ENCODE measurements at regions not wholly inside any gene's neighbourhood (a gene's known extent, or its start where the extent isn't known, plus 50 kb on each side); places are given as distances from the start of the nearest gene placed in this dataset.
A peak's percentile ranks its signal among the peaks of the same experiment; 100 is the strongest.

GRCh38 chr7:68610701-68611100 lies 987.6 kb upstream of the AUTS2 start:
- no peak overlapping the region for H3K4me3 Mint-ChIP-seq (ENCODE audit: unreplicated experiment)
- no peaks in the 10 kb centered on the region for H3K36me3 Mint-ChIP-seq (ENCODE audit: low read depth, unreplicated experiment)
- DNase-seq (ENCODE audit: low read depth) (no peak), FAIRE-seq (no peak)
- no peak overlapping the region for H3K9ac ChIP-seq (ENCODE audit: low read length)
- H3K4me2 ChIP-seq (ENCODE audit: low read length): no peak overlapping the region
- no peak overlapping the region for H3K27ac ChIP-seq (ENCODE audit: low read depth, low read length)
- peaks cover 9% of the 10 kb centered on the region for H3K9me3 Mint-ChIP-seq (ENCODE audit: unreplicated experiment)
- no peaks in the 10 kb centered on the region for H3K79me2 ChIP-seq (ENCODE audit: insufficient read depth, low read length)
- no peaks in the 10 kb centered on the region for H3K27me3 ChIP-seq (ENCODE audit: insufficient read depth, low read length)
- H4K20me1 ChIP-seq (ENCODE audit: insufficient read depth, low read length): no peaks in the 10 kb centered on the region
- no peaks in the 10 kb centered on the region for H3K27me3 Mint-ChIP-seq (ENCODE audit: low read depth, unreplicated experiment)
- no peak overlapping the region for H3K27ac Mint-ChIP-seq (ENCODE audit: unreplicated experiment)
- H3K4me3 ChIP-seq (ENCODE audit: insufficient read depth, low read depth, low read length): no peak overlapping the region
- TF ChIP-seq EZH2 (IDR thresholded peaks at IDR 0.05; ENCODE audit: insufficient read depth, low read length): no peak
- TF ChIP-seq, protein P1, sequence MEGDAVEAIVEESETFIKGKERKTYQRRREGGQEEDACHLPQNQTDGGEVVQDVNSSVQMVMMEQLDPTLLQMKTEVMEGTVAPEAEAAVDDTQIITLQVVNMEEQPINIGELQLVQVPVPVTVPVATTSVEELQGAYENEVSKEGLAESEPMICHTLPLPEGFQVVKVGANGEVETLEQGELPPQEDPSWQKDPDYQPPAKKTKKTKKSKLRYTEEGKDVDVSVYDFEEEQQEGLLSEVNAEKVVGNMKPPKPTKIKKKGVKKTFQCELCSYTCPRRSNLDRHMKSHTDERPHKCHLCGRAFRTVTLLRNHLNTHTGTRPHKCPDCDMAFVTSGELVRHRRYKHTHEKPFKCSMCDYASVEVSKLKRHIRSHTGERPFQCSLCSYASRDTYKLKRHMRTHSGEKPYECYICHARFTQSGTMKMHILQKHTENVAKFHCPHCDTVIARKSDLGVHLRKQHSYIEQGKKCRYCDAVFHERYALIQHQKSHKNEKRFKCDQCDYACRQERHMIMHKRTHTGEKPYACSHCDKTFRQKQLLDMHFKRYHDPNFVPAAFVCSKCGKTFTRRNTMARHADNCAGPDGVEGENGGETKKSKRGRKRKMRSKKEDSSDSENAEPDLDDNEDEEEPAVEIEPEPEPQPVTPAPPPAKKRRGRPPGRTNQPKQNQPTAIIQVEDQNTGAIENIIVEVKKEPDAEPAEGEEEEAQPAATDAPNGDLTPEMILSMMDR (IDR thresholded peaks at IDR 0.05; ENCODE audit: insufficient read depth, low read depth, low read length): no peak
- H3K36me3 ChIP-seq (ENCODE audit: insufficient read depth, low read length): no peaks in the 10 kb centered on the region
- no peaks in the 10 kb centered on the region for H3K4me1 ChIP-seq (ENCODE audit: insufficient read depth, low read length)
- no peaks in the 10 kb centered on the region for H3K4me1 Mint-ChIP-seq (ENCODE audit: low read depth, unreplicated experiment)
- H2AFZ ChIP-seq (ENCODE audit: low read depth, low read length): no peak overlapping the region
- H3K9me3 ChIP-seq (ENCODE audit: insufficient read depth, low read depth, low read length): peaks cover 8% of the 10 kb centered on the region

- peak; percentile 5 for DNase-seq (ENCODE audit: low read depth)
- H3K4me3 Mint-ChIP-seq (ENCODE audit: unreplicated experiment): no peak overlapping the region
- Histone ChIP-seq H4K20me1 (ENCODE audit: insufficient read depth, low read length) (no peaks in the 10 kb centered on the region), H3K36me3 (ENCODE audit: insufficient read depth, low read length) (no peaks in the 10 kb centered on the region), H3K4me3 (ENCODE audit: insufficient read depth, low read depth, low read length) (no peak overlapping the region), H3K4me2 (ENCODE audit: low read length) (no peak overlapping the region), H3K4me1 (ENCODE audit: insufficient read depth, low read length) (no peaks in the 10 kb centered on the region), H3K9ac (ENCODE audit: low read length) (no peak overlapping the region), H3K79me2 (ENCODE audit: insufficient read depth, low read length) (no peaks in the 10 kb centered on the region), H2AFZ (ENCODE audit: low read depth, low read length) (no peak overlapping the region), H3K27me3 (ENCODE audit: insufficient read depth, low read length) (no peaks in the 10 kb centered on the region), H3K27ac (ENCODE audit: low read depth, low read length) (no peak overlapping the region), H3K9me3 (ENCODE audit: insufficient read depth, low read depth, low read length) (peaks cover 5% of the 10 kb centered on the region)
- FAIRE-seq: no peak
- no peaks in the 10 kb centered on the region for H3K4me1 Mint-ChIP-seq (ENCODE audit: low read depth, unreplicated experiment)
- H3K27ac Mint-ChIP-seq (ENCODE audit: unreplicated experiment): no peak overlapping the region
- H3K36me3 Mint-ChIP-seq (ENCODE audit: low read depth, unreplicated experiment): no peaks in the 10 kb centered on the region
- no peak for TF ChIP-seq EZH2 (IDR thresholded peaks at IDR 0.05; ENCODE audit: insufficient read depth, low read length)
- TF ChIP-seq, protein P1 (IDR thresholded peaks at IDR 0.05; ENCODE audit: insufficient read depth, low read depth, low read length): no peak
- no peaks in the 10 kb centered on the region for H3K27me3 Mint-ChIP-seq (ENCODE audit: low read depth, unreplicated experiment)
- peaks cover 9% of the 10 kb centered on the region for H3K9me3 Mint-ChIP-seq (ENCODE audit: unreplicated experiment)
These were observed 984.9 kb upstream of the AUTS2 start for GRCh38 chr7:68613405-68613804.

DNA sequence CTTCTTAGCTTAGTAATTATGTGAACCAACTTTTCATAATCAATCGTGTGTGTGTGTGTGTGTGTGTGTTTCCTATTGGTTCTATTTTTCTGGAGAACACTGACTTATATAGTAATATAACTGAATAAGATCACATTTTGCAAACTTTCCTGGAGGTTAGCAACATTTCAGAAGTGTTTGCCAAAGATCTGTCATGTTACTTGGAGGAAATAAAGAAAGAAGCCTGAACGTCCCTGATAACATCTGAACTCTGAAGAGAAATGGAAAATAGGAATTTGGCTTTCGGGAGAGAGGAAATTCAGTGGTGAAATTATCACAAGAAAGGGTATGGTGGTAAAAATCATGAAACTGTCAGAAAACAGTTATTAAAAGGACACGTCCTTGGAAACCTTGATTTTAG lies 984.4 kb upstream of the AUTS2 start:
- H2AFZ ChIP-seq (ENCODE audit: low read depth, low read length): no peak overlapping the region
- Mint-ChIP-seq H3K27ac (ENCODE audit: unreplicated experiment) (no peak overlapping the region), H3K9me3 (ENCODE audit: unreplicated experiment) (peaks cover 9% of the 10 kb centered on the region), H3K4me1 (ENCODE audit: low read depth, unreplicated experiment) (no peaks in the 10 kb centered on the region), H3K27me3 (ENCODE audit: low read depth, unreplicated experiment) (no peaks in the 10 kb centered on the region), H3K36me3 (ENCODE audit: low read depth, unreplicated experiment) (no peaks in the 10 kb centered on the region), H3K4me3 (ENCODE audit: unreplicated experiment) (no peak overlapping the region)
- no peaks in the 10 kb centered on the region for H4K20me1 ChIP-seq (ENCODE audit: insufficient read depth, low read length)
- H3K9ac ChIP-seq (ENCODE audit: low read length): no peak overlapping the region
- TF ChIP-seq, protein P1 (IDR thresholded peaks at IDR 0.05; ENCODE audit: insufficient read depth, low read depth, low read length): no peak
- TF ChIP-seq EZH2 (IDR thresholded peaks at IDR 0.05; ENCODE audit: insufficient read depth, low read length): no peak
- peaks cover 5% of the 10 kb centered on the region for H3K9me3 ChIP-seq (ENCODE audit: insufficient read depth, low read depth, low read length)
- no peak overlapping the region for H3K4me2 ChIP-seq (ENCODE audit: low read length)
- no peaks in the 10 kb centered on the region for H3K4me1 ChIP-seq (ENCODE audit: insufficient read depth, low read length)
- FAIRE-seq: no peak
- peak; percentile 8 for DNase-seq (ENCODE audit: low read depth)
- H3K27ac ChIP-seq (ENCODE audit: low read depth, low read length): no peak overlapping the region
- H3K79me2 ChIP-seq (ENCODE audit: insufficient read depth, low read length): no peaks in the 10 kb centered on the region
- H3K4me3 ChIP-seq (ENCODE audit: insufficient read depth, low read depth, low read length): no peak overlapping the region
- H3K36me3 ChIP-seq (ENCODE audit: insufficient read depth, low read length): no peaks in the 10 kb centered on the region
- H3K27me3 ChIP-seq (ENCODE audit: insufficient read depth, low read length): no peaks in the 10 kb centered on the region

Measured in astrocyte (in vitro differentiated cells and primary cell).